Osteocyte (in vitro differentiated cells): ENCODE measurements at regions not wholly inside any gene's neighbourhood (a gene's known extent, or its start where the extent isn't known, plus 50 kb on each side); places are given as distances from the start of the nearest gene placed in this dataset.

Source experiments
- DNase-seq: peaks from one replicate; pipeline ENCODE4 v3.0.0; 2021; ENCODE audit warnings: mixed read lengths; ENCODE audit not compliant: unreplicated experiment; ENCODE audit errors: extremely low spot score
- H3K27ac Mint-ChIP-seq: one replicate; pipeline ENCODE4 v1.8.0; 2021; ENCODE audit warnings: mild to moderate bottlenecking, mixed read lengths; ENCODE audit not compliant: unreplicated experiment
- H3K27me3 Mint-ChIP-seq: one replicate; pipeline ENCODE4 v1.8.0; 2021; ENCODE audit warnings: mixed read lengths; ENCODE audit not compliant: unreplicated experiment
- H3K36me3 Mint-ChIP-seq: one replicate; pipeline ENCODE4 v1.8.0; 2021; ENCODE audit warnings: mixed read lengths; ENCODE audit not compliant: unreplicated experiment
- H3K4me1 Mint-ChIP-seq: one replicate; pipeline ENCODE4 v1.8.0; 2021; ENCODE audit warnings: mixed read lengths; ENCODE audit not compliant: unreplicated experiment
- H3K4me3 Mint-ChIP-seq: one replicate; pipeline ENCODE4 v1.8.0; 2021; ENCODE audit warnings: mild to moderate bottlenecking, moderate library complexity, mixed read lengths; ENCODE audit not compliant: unreplicated experiment
- H3K9me3 Mint-ChIP-seq: one replicate; pipeline ENCODE4 v1.8.0; 2021; ENCODE audit warnings: mixed read lengths; ENCODE audit not compliant: unreplicated experiment
- CTCF ChIP-seq: fragments of 200-600 bp; sonication (generic); IDR thresholded peaks from 2 replicates; pipeline ENCODE4 v1.5.0; 2021; ENCODE audit warnings: antibody characterized with exemption, mild to moderate bottlenecking, moderate library complexity

DNA sequence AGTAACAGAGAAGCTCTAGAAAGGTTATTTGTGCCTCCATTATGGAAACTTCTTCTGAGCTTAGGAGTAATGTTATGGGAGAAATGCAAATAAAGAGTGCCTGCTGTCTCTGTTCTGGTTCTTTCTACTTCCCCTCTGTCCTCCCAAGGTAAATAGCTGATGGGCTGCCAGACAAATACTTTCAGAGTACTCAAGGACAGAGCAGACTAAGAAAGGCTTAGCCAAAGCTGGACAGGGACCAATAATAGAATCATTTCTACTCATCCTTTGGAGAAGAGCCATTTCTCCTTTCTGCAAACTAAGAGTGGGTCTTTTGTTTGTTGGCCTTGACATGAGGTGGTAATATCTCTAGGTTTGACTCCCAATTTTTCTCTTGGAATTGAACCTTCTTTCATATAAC, 136.1 kb downstream of the MID1IP1 start:
- DNase-seq, result no peak
- Mint-ChIP-seq H3K27ac (no peak overlapping the region), H3K9me3 (peaks cover 11% of the 10 kb centered on the region), H3K4me3 (no peak overlapping the region), H3K27me3 (no peaks in the 10 kb centered on the region), H3K4me1 (no peaks in the 10 kb centered on the region), H3K36me3 (no peaks in the 10 kb centered on the region)
- no peak for TF ChIP-seq CTCF

DNA sequence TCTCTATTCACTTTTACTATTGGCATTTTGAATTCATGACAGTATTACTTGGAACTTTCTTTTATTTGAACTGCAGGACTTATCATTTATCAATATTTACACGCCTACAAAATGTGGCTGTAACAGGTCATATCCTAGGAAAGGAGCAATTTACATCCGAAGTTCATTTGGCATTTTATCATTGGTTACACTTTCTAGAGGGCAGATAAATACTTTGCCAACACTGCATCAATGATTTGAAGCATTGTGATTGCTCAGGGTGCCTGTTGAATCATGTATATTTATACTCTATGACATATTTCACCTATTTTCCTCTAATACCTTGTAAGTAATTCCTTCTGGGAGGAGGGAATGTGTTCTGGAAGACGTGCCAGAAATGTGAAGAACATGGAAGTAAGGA, 136.7 kb downstream of the MID1IP1 start:
- H3K9me3 Mint-ChIP-seq, result peaks cover 16% of the 10 kb centered on the region
- no peak overlapping the region for H3K27ac Mint-ChIP-seq
- TF ChIP-seq CTCF, result no peak
- no peaks in the 10 kb centered on the region for H3K36me3 Mint-ChIP-seq
- H3K4me3 Mint-ChIP-seq, result no peak overlapping the region
- no peaks in the 10 kb centered on the region for H3K4me1 Mint-ChIP-seq
- H3K27me3 Mint-ChIP-seq, result no peaks in the 10 kb centered on the region
- no peak for DNase-seq

DNA sequence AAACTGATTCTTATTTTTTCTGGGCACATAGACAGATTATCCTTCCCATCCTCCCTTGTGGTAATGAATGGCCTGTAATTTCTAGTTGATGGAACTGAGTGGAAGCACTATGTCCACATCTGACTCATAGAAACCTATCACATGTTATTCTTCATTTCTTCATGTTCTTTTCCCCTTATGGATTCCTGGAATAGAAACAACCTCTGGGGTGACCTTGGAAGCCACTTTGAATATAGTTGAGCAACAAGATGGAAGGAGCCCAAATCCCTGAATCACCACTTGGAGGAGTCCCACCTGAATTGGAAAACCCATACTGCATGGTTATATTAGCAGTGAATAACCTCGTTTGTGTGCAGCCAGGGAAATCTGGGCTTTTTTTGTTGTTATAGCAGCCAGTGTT, 137.8 kb downstream of the MID1IP1 start:
- peaks cover 23% of the 10 kb centered on the region for H3K9me3 Mint-ChIP-seq
- H3K4me1 Mint-ChIP-seq, result no peaks in the 10 kb centered on the region
- no peak overlapping the region for H3K4me3 Mint-ChIP-seq
- no peak for TF ChIP-seq CTCF
- no peak for DNase-seq
- H3K27me3 Mint-ChIP-seq, result no peaks in the 10 kb centered on the region
- H3K36me3 Mint-ChIP-seq, result no peaks in the 10 kb centered on the region
- H3K27ac Mint-ChIP-seq, result no peak overlapping the region

DNA sequence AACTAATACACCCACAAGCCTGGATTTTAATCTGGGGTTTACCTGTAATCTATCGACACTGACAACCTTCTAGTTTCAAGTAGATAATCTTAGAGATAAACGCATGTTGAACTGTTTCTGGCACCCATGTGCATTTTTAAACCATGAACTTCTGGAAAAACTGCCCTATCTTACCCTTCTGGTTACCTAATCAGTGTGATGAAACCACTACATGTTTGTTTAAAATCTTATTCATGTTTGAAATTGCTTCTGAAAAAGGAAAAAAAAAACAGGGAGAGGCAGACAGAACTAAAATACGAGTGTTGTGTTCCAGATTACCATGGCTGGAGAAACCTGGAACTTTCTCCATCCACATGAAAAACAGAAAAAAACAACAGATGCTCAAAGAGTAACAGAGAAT, 139.3 kb downstream of the MID1IP1 start:
- Mint-ChIP-seq H3K9me3 (peaks cover 30% of the 10 kb centered on the region), H3K4me3 (no peak overlapping the region), H3K27me3 (no peaks in the 10 kb centered on the region), H3K36me3 (no peaks in the 10 kb centered on the region), H3K4me1 (no peaks in the 10 kb centered on the region), H3K27ac (no peak overlapping the region)
- no peak for TF ChIP-seq CTCF
- DNase-seq, result no peak

GRCh38 chrX:38941675-38942074, 140.4 kb downstream of the MID1IP1 start:
- Mint-ChIP-seq H3K27ac (no peak overlapping the region), H3K27me3 (no peaks in the 10 kb centered on the region), H3K4me3 (no peak overlapping the region), H3K4me1 (no peaks in the 10 kb centered on the region), H3K9me3 (peaks cover 37% of the 10 kb centered on the region), H3K36me3 (no peaks in the 10 kb centered on the region)
- no peak for DNase-seq
- no peak for TF ChIP-seq CTCF
